HG03025 (cell line): ENCODE measurements at regions not wholly inside any gene's neighbourhood (a gene's known extent, or its start where the extent isn't known, plus 50 kb on each side); places are given as distances from the start of the nearest gene placed in this dataset.
"Not testable (repeated sequence)": the region's sequence is repeated elsewhere in the genome, so short reads cannot be mapped to it uniquely, and the experiment has no call there.

Experiments
- ATAC-seq: cut with Tn5 transposase; IDR thresholded peaks from one replicate; pipeline ENCODE4 v1.9.1; 2021; ENCODE audit warnings: mild to moderate bottlenecking, moderate library complexity; ENCODE audit not compliant: unreplicated experiment, low FRiP score

GRCh38 chr4:38275331-38276100 lies 315.3 kb downstream of the PTTG2 start:
- ATAC-seq, result no peak

GRCh38 chr4:38278255-38278654 lies 318.1 kb downstream of the PTTG2 start:
- ATAC-seq, result no peak

GRCh38 chr4:38279077-38279476 lies 318.9 kb downstream of the PTTG2 start:
- ATAC-seq, result no peak

DNA sequence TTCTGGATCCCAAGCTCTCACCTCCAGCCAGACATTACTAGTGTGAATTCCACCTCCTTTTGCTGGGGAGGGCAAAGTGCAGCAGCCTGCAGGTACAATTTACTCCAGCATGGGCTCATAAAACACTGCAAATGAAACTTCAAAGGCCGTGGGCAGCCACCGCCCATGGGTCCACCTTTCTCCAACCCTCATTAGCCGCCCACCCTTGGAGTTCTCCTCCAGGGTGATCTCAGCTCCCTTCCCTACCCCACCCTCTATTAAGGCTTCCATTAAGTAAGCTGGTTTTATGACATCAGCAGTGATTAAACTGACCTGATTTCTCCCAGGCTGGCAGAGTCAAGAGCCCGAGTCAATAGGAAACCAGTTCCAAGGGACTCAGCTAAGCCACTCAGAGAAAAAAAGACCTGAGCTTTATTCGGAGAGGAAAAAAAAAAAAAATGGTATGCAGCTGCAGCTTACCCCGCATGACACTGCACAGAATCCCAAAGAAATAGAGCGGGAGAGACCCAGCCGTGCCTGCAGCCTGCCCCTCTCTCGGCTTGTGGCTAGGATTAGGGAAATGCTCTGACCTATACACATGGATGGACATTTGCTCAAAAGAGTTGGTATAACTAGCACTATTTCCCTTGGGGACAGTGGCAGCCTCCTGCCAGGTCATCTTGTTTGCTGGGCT lies 319.6 kb downstream of the PTTG2 start:
- ATAC-seq, result no peak

DNA sequence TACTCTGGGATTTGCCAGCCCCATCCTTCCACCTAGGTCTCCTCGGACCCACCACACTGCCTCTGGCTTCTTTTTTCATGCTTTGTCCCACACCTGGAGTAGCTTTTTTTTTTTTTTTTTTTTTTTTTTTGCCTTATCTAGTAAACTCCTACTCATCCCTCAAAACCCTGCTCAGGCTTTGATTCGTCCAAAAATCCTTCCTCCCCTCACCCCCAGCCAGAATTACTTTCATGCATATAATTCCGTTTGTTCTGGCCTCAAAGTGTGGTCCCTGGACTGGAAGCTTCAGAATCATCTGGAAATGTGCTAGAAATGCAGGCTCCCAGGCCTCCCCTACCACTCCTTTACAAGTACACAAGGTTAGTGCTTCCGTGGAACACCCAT lies 320.1 kb downstream of the PTTG2 start:
- no peak for ATAC-seq

DNA sequence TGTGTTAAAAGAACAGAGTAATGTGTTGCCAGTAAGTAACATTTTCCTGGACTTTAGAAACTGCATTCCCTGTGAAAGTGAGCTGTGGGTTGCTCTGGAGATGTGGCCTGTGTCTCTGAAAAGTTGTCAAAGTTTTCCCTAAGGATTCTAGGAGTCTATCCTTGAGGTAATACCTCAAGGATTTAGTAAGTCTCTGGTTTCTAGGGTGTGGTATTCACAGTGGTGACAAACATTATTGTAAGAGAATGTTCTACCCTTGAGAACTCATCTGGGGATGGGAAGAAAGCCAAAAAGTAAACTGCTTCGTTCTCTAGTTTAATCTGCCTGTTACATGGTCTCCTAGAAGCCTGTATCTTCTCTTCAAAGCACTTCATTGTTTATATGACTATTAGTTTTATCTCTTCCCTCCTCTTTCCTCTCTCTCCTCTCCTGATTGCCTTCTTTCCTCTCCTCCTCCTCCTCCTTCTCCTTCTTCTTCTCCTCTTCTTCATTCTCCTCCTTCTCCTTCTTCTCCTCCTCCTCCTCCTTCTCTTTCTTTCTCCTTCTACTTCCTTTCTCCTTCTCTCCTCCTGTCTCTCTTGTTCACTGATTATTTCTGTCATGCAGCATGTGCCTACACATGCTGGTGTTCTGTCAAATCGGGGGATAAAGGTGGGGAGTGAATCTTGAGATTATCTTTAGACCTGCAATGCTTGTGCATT lies 321.3 kb downstream of the PTTG2 start:
- no peak for ATAC-seq

GRCh38 chr4:38283724-38284123 lies 323.5 kb downstream of the PTTG2 start:
- no peak for ATAC-seq

DNA sequence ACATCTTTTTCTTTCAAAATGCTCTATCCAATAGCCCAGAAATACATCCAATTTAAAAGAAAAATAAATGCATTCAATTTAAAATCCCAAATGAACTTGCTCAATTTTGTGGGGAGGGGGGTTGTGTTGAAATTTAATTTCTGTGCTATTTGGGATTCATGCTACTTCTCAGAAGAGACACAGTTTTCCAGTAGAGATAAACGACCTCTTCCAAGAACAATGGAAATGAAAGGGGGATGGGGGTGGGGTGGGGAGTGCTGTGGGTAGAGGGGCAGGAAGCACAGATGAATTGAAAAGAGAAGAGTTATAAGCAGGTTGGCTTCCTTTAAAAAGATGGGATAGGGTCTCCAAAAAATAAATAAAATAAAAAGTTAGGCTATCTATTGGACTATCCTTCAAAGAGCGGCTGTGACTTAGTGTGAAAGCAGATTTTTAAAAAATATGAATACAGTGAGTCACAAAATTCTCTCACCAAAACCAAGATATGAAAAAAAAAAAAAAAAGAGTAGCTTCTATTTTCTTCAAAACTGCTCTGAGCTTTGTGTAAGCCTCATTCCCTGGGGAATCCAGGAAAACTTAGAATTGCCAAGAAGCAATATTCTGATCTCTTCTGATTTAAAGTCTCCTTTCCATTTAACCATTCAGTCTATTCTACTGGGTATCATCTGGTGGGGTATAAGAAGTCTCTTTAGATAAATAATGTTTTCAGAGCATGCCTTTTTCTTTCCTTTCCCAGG lies 324.3 kb downstream of the PTTG2 start:
- ATAC-seq, result no peak

DNA sequence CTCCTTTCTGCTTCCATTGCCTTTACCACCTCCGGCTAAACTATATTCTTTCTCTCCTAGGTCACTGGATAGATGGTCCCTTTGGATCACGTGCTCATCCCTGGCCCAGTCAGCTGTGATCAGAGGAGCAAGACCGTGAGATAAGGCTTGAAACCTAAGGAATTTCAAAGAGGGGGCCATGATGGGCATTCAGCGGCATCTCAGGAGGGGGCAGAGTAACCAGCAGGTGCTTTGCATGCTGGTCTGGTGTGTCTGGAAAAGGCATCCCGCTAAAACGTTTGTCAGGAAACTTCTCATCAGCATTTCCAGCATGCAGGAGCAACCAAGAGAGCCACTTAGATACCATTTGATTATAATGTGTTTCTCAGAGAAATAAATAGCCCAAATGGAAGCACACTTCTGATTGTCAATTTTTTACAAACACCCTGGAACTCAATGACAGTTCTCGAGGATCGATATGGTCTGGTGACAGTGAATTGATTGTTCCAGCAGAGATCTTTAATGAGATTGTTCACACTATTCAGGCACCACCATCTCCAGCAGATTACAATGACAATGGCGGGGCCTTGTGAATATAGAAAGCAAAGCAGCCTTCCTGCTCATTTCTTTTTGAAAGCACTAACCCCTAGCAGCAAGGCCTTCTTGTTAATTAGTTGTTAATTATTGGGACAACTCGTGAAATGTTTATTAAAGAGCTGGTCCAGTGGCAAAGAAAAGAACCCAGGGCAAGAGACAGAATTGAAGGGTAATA lies 327.1 kb downstream of the PTTG2 start:
- ATAC-seq, result no peak

GRCh38 chr4:38289553-38289952 lies 329.4 kb downstream of the PTTG2 start:
- no peak for ATAC-seq

- no peak for ATAC-seq
Observed at GRCh38 chr4:38290366-38290765, 330.2 kb downstream of the PTTG2 start.

DNA sequence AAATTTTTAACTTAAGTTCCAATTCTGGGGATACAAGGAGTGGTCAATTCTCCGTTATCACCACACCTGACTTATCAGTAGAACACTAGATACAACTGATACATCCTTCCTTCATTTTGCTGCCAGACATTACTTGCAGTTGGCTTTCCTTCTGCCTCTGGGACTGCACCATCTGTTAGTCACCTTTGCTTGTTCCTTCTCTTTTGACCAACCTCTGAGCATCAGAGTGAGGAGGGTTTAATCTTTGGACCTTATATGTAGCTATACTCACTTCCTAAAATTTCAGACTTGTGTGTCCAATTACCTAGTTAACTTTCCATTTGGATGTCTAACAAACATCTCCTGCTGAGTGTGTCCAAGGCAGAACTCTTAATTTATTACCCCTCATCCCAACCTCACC lies 330.7 kb downstream of the PTTG2 start:
- ATAC-seq, result no peak

- ATAC-seq, result no peak
Observed at GRCh38 chr4:38292529-38292928, 332.3 kb downstream of the PTTG2 start.

GRCh38 chr4:38294238-38294637 lies 334.0 kb downstream of the PTTG2 start:
- no peak for ATAC-seq

DNA sequence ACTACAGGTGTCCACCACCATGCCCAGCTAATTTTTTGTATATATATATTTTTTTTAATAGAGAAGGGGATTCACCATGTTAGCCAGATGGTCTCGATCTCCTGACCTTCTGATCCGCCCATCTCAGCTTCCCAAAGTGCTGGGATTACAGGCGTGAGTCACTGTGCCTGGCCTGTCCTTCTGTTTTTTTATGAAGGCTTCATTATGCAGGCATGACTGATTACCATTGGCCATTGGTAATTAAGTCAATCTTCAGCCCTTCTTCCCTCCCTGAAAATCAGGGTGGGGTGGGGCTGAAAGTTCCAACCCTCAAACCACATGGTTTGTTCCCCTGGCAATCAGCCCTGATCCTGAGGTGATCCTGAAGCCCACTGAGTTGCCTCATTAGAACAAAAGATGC lies 336.9 kb downstream of the PTTG2 start:
- no peak for ATAC-seq

DNA sequence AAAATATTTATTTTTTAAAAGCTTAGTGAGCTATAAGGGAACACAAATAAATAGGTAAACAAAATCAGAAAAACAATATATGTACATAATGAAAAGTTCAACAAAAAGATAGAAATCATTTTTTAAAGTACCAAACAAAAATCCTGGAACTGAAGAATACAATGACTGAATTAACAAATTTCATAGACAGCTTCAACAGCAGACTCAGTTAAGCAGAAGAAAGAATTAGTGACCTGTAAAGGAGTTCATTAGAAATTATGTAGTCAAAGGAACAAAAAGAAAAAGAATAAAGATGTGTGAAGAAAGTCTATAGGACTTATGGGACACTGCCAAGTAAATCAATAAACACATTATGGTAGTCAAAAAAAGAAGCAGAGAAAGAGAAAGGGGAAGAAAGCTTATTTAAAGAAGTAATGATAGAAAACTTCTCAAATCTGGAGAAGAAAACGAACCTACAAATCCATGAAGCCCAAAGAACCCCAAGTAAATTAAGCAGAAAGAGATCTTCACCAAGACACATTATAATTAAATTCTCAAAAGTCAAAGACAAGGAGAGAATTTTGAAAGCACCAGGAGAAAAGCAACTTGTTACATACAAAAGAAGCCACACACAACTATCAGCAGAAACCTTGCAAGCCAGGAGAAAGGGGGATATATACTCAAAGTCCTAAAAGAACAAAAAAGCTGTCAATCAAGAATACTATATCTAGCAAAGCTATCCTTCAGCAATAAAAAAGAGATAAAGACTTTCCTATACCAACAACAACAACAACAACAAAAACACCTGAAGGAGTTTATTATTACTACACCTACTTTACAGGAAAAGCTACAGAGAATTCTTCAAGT lies 338.9 kb downstream of the PTTG2 start:
- no peak for ATAC-seq

DNA sequence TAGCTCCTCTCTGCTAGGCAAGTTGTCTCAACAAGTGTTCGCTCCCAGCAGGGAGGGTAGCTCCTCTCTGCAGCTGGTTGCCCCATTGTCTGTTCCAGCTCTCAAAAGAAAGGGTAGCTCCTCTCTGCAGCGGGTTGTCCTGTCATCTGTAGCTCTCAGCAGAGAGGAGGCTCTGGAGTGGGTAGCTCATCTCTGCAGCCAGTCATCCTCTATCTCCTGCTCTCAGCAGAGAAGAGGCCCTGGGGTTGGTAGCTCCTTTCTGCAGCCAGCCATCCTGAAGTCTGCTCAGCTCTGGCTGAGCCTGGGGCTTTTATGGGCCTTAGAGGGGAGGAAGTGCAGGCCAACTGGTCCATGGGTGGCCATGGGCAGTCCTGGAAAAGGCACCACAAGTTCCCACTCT lies 342.7 kb downstream of the PTTG2 start:
- ATAC-seq, result no peak

DNA sequence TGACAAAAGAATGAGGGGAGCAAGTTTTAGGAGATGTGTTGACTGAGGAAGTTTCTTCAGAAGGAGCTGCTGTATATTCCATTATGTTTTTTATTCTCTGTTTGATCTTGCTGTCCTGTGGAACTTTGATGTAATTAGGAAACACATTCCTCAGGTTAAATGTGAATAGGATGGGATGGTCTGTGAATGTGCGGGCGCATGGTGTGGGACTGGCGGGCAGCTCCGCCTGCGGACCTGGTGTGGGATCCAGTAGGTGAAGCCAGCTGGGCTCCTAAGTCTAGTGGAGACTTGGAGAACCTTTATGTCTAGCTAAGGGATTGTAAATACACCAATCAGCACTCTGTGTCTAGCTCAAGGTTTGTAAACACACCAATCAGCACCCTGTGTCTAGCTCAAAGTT lies 344.3 kb downstream of the PTTG2 start:
- not testable (repeated sequence) for ATAC-seq

GRCh38 chr4:38306482-38307071 lies 346.4 kb downstream of the PTTG2 start:
- peak; percentile 51 for ATAC-seq
